Inflammatory macrophage treated with lipopolysaccharide for 4 hours (primary cell): ENCODE measurements at regions not wholly inside any gene's neighbourhood (a gene's known extent, or its start where the extent isn't known, plus 50 kb on each side); places are given as distances from the start of the nearest gene placed in this dataset.

ENCODE experiments used
- DNase-seq: peaks from one replicate; pipeline ENCODE4 v3.0.0-alpha.2; 2020

DNA sequence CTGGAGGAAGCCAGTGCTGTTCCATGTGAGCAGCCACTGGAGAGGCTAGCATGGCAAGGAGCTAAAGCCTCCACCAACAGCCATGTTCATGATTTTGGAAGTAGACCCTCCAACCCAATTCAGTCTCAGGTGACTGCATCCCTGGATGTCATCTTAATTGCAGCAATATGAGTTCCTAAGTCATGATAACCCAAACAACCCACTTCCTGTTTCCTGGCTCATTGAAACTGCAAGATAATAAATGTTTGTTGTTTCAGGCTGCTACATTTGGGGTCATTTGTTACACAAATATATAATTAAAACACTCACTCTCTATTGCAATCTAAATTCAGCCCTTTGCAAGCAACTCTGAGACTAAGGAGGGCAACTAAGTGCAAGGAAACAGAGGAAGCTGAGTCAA, 62.4 kb upstream of the SLC24A5 start:
- DNase-seq, result no peak

- no peak for DNase-seq
Observed at GRCh38 chr15:48059791-48060190, 61.0 kb upstream of the SLC24A5 start.

DNA sequence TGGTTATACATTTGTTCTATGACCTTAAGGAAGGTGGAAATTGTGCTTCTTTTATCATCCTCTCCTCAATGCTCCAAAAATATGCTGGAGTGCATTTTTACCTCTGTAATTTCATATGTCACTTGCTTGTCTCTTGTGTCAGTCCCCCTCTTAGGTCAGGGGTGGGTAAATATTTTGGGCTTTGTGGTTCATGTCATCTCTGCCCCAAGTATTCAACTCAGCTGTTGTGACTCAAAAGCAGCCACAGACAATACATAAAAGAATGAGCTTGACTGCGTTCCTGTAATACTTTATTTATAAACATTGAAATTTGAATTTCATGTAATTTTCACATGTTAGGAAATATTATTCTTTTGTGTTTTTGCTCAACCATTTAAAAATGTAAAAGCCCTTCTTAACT, 60.4 kb upstream of the SLC24A5 start:
- DNase-seq, result no peak

DNA sequence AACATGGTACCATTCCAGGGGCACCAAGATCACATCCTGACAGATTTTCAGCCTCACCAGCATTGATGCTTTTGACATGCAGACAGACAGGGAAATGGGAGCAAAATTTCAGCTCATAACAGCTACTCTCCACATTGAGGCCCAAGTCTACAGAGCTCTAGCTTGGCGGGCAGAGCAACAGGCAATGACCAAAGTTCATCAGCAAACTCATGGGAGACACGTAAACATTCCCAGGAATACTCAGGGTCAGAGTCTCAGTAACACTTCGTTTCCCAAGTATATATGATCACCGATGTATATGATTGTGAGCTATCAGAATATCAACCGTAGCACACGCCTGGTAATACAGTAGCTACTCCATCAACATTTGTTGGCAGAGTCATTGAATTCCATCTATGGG, 59.2 kb upstream of the SLC24A5 start:
- no peak for DNase-seq

GRCh38 chr15:48062148-48062872, 58.5 kb upstream of the SLC24A5 start:
- no peak for DNase-seq

DNA sequence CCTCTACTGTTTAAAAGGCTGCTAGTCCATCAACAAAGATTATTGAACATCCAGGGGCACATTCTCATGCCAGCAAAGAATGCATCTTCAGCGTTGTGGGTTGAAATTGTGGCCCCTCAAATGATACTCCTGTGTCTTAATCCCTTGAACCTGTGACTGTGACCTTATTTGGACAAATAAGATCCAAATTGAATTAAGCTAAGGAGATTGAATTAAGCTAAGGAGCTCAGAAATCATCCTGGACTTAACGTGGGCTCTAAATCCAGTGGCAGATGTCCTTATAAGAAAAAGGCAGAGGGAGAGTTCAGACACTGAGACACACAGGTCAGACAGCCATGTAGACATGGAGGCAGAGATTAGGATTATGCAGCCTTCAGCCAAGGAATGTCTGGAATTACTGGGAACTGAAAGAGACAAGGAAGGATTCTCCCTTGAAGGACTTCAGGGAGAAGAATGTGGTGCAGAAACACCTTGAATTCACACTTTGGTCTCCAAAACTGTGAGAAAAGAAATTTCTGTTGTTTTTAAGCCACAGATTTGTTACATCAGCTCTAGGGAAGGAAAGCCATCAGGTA, 57.3 kb upstream of the SLC24A5 start:
- no peak for DNase-seq

- no peak for DNase-seq
Observed at GRCh38 chr15:48064421-48064820, 56.4 kb upstream of the SLC24A5 start.

DNA sequence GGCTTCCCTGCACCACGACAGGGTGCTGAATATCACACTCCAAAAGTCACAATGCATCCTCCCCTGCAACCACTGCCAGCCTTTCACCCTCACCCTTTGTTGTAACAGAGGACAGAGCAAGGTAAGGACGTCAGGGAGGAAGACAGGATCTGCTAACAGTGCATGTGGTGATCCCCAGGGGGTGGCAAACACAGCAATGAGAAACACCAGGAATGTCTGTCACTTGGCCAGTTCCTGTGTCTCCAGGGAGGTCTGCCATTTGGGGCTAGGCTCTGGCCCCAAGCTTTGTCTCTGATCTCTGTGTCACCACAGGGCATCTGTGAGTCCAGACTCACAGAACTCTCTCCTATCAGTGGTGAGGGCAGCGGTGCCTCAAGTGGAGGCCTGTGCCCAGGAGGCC, 54.3 kb upstream of the SLC24A5 start:
- no peak for DNase-seq
